Kidney epithelial cell (primary cell): ENCODE measurements at regions not wholly inside any gene's neighbourhood (a gene's known extent, or its start where the extent isn't known, plus 50 kb on each side); places are given as distances from the start of the nearest gene placed in this dataset.

ENCODE experiments used
- DNase-seq: peaks from one replicate; pipeline ENCODE4 v3.0.0-alpha.2; 2010; ENCODE audit warnings: low read depth
- H3K27me3 ChIP-seq: 2 replicates; pipeline ENCODE4 v1.6.0; 2011; ENCODE audit warnings: low read length; ENCODE audit not compliant: control insufficient read depth, insufficient read depth
- H3K36me3 ChIP-seq: 2 replicates; pipeline ENCODE4 v1.5.1; 2011; ENCODE audit warnings: low read length; ENCODE audit not compliant: control insufficient read depth, insufficient read depth
- H3K4me3 ChIP-seq: 2 replicates; pipeline ENCODE4 v1.5.1; 2011; ENCODE audit warnings: low read depth, mild to moderate bottlenecking, control low read depth, low read length
- TF ChIP-seq, protein P1 (sequence below): IDR thresholded peaks from 2 replicates; pipeline ENCODE4 v1.5.1; 2011; ENCODE audit warnings: mild to moderate bottlenecking, moderate library complexity, low read length, control low read depth, inconsistent platforms; ENCODE audit not compliant: insufficient read depth, poor library complexity, severe bottlenecking

DNA sequence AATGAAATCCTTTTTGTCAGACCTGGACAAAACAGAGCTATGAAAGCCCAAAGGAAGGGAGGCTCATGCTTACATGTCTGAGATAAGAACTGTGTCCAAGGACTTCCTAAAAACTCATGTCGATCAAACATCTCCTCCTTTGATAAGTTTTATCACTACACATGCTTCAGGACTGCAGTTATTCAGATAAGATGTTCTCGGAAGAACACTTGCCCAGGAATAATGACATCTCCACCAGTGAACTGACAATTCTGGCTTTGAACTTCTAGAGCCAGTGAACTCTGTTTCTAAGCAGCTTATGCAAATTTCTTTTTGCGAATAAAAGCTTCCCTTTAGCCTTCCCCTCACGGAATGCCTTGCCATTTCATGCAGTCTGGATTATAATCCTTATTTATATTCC is 561.6 kb downstream of the TBC1D4 start:
- DNase-seq: no peak
- no peaks in the 10 kb centered on the region for H3K36me3 ChIP-seq
- TF ChIP-seq, protein P1, sequence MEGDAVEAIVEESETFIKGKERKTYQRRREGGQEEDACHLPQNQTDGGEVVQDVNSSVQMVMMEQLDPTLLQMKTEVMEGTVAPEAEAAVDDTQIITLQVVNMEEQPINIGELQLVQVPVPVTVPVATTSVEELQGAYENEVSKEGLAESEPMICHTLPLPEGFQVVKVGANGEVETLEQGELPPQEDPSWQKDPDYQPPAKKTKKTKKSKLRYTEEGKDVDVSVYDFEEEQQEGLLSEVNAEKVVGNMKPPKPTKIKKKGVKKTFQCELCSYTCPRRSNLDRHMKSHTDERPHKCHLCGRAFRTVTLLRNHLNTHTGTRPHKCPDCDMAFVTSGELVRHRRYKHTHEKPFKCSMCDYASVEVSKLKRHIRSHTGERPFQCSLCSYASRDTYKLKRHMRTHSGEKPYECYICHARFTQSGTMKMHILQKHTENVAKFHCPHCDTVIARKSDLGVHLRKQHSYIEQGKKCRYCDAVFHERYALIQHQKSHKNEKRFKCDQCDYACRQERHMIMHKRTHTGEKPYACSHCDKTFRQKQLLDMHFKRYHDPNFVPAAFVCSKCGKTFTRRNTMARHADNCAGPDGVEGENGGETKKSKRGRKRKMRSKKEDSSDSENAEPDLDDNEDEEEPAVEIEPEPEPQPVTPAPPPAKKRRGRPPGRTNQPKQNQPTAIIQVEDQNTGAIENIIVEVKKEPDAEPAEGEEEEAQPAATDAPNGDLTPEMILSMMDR: no peak
- no peak overlapping the region for H3K4me3 ChIP-seq
- H3K27me3 ChIP-seq: no peaks in the 10 kb centered on the region

DNA sequence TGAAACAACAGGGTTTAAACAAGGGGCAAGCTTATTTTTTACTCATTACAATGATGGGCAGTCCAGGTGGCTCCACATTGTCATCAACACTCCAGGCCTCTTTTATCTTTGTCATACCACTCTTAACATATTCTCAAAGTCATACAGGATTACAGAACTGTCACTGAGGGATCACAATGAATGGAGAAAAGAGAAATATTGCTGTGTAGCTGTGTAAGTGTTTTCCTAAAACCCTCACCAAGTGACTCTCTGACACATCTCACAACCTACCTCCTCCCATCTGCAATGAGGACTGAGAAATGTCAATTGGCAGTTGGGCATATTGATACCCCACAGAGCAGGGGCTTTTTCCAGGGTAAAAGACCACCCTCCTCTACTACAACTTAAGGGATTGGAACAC is 562.1 kb downstream of the TBC1D4 start:
- Histone ChIP-seq H3K4me3 (no peak overlapping the region), H3K36me3 (no peaks in the 10 kb centered on the region), H3K27me3 (no peaks in the 10 kb centered on the region)
- no peak for DNase-seq
- TF ChIP-seq, protein P1: no peak

DNA sequence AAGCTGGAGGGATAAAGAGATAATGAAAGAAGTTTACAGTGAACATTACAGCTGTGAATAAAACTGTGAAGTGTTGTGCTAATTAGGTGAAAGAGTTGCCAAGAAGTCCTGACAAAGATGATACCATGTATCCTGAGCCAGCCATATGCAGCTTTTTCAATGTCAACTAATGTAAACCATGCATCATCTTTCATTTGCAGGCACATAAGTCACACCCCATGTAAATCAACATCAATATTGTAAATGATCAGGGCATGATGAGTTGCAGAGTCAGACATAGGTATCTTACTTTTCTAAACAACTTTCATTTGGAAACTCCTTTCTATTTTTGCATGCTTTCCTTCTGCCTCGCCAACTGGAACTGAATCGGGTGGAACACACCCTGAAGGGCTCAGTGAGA is 569.1 kb downstream of the TBC1D4 start:
- H3K36me3 ChIP-seq: no peaks in the 10 kb centered on the region
- no peaks in the 10 kb centered on the region for H3K27me3 ChIP-seq

DNA sequence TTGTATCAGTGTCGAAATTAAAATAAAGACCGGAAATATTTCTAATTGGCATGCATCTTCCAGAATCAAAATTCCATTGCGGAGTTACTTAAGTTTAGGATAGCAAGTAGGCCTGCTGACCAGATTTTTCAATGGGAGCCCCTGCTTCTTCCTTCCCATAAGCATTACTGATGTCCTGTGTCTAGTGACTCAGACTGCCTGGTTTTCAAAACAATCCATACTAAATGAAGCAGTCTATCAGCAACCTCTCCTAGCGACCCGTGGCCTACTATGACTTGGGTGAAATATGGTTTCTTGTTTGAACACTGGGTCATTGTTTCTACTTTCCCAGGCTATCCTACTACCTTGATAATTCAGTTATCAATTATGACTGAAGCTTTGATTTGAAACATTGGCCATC is 571.6 kb downstream of the TBC1D4 start:
- TF ChIP-seq, protein P1: no peak
- Histone ChIP-seq H3K36me3 (no peaks in the 10 kb centered on the region), H3K4me3 (no peak overlapping the region), H3K27me3 (no peaks in the 10 kb centered on the region)
- no peak for DNase-seq

More for the DNA sequence above, 569.1 kb downstream of the TBC1D4 start:
- H3K4me3 ChIP-seq: no peak overlapping the region
- TF ChIP-seq, protein P1: no peak
- no peak for DNase-seq

DNA sequence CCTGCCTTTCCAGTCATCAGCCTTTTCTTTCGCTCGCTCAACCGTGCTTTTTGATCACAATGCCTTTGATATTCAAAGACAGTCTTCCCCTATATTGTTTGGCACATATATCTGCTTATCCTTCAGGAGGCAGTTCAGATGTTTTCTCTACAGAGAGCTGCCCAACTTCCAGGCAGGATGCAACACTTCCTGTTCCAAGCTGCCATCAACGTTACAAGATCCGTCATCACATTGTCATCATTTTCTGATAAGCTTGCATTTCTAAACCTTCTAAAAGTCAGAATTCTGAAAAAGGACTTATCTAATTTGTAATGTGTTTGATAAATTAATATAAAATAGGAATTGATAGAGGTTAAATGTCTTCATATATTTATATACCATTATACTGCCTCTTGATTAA is 574.2 kb downstream of the TBC1D4 start:
- no peak for DNase-seq

DNA sequence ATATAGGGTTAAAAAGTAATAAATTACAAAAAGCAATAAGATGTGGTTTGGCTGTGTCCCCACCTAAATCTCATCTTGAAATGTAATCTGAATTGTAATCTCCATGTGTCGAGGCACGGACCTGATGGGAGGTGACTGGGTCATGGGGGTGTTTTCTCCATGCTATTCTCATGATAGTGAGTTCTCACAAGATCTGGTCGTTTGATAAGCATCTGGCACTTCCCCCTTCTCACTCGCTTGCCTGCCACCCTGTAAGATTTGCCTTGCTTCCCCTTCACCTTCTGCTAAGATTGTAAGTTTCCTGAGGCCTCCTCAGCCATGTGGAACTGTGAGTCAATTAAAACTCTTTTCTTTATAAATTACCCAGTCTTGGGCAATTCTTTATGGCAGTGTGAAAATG is 577.4 kb downstream of the TBC1D4 start:
- no peaks in the 10 kb centered on the region for H3K27me3 ChIP-seq
- no peak overlapping the region for H3K4me3 ChIP-seq
- H3K36me3 ChIP-seq: no peaks in the 10 kb centered on the region
- TF ChIP-seq, protein P1: no peak
- DNase-seq: no peak

More for the DNA sequence above, 574.2 kb downstream of the TBC1D4 start:
- TF ChIP-seq, protein P1: no peak
- Histone ChIP-seq H3K4me3 (no peak overlapping the region), H3K36me3 (no peaks in the 10 kb centered on the region), H3K27me3 (no peaks in the 10 kb centered on the region)
